ENCODE measurements at regions not wholly inside any gene's neighbourhood (a gene's known extent, or its start where the extent isn't known, plus 50 kb on each side); places are given as distances from the start of the nearest gene placed in this dataset.

DNA sequence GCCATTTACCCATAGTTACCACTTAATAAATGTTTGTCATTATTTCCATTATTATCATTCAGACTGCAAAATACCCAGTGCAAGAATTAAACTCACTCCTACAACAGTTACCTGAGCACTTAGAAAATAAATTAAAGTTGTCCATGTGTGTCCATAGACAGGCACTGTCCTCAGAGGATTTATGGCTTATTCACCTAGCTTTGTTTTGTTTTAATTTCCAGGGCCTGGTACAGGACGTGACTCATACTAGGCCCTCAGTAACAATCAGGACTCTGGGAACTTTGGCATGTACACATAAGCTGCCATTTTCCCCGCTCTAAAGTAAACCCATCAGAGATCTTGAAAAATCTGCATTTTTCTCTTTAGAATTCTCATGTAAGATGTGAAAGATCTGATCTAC is 458.5 kb upstream of the ARRDC4 start:
- TF ChIP-seq YY1 (IDR thresholded peaks at IDR 0.05; ENCODE audit: insufficient read depth, insufficient read length) (no peak), ZNF274 (IDR thresholded peaks at IDR 0.05; ENCODE audit: low read depth, low read length) (no peak), SUZ12 (IDR thresholded peaks at IDR 0.05; ENCODE audit: extremely low read depth, insufficient read depth, insufficient read length) (no peak)
- Histone ChIP-seq H3K4me1 (ENCODE audit: insufficient read depth, insufficient read length) (no peaks in the 10 kb centered on the region), H3K9me3 (ENCODE audit: insufficient read depth, low read length) (no peaks in the 10 kb centered on the region), H3K4me3 (ENCODE audit: insufficient read length, low read depth) (no peak overlapping the region), H3K9ac (ENCODE audit: insufficient read length, low read depth) (no peak overlapping the region), H3K27me3 (ENCODE audit: insufficient read depth, insufficient read length) (no peaks in the 10 kb centered on the region), H3K36me3 (ENCODE audit: insufficient read depth, insufficient read length, low read length) (no peaks in the 10 kb centered on the region)
- no peak for DNase-seq (ENCODE audit: low read depth, low spot score)

DNA sequence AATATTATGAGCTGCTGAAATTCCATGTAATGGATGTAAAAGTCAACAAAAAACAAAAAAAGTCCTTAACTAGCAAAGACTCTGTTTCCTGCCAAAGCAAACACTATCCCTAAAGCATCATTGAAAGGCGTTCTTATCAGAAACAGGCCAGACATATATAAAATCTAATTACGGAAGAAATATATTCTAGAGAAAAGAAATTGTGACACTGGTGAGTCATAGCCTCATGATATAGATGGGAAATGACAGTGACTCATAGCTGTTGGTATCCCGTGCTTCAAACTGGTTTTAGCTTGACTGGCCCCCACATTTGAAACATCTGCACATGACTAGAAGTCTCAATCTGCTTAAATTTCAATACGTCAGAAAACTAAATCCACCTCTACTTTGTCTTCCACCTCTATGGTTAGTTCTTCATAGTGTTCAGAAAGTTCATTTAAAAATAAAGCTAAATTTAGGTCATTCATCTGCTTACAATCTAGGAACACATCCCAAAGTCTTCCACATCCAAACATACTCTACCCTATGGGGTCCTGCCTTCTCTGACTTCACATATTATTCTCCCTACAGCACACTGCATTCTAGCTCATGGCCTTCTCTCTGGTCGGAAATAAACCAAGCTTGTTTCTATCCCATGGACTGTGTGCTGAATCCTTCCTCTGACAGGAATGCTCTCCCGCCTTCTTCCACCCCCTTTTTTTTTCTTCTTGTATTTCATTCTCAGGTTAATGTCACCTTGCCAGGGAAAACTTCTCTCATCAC is 456.3 kb upstream of the ARRDC4 start:
- no peak for TF ChIP-seq SUZ12 (IDR thresholded peaks at IDR 0.05; ENCODE audit: extremely low read depth, insufficient read depth, insufficient read length)
- TF ChIP-seq ZNF274 (IDR thresholded peaks at IDR 0.05; ENCODE audit: low read depth, low read length), result no peak
- TF ChIP-seq YY1 (IDR thresholded peaks at IDR 0.05; ENCODE audit: insufficient read depth, insufficient read length), result no peak
- Histone ChIP-seq H3K4me1 (ENCODE audit: insufficient read depth, insufficient read length) (no peaks in the 10 kb centered on the region), H3K4me3 (ENCODE audit: insufficient read length, low read depth) (no peak overlapping the region), H3K36me3 (ENCODE audit: insufficient read depth, insufficient read length, low read length) (no peaks in the 10 kb centered on the region), H3K9ac (ENCODE audit: insufficient read length, low read depth) (no peak overlapping the region), H3K9me3 (ENCODE audit: insufficient read depth, low read length) (no peaks in the 10 kb centered on the region), H3K27me3 (ENCODE audit: insufficient read depth, insufficient read length) (no peaks in the 10 kb centered on the region)
- no peak for DNase-seq (ENCODE audit: low read depth, low spot score)

- H3K9me3 ChIP-seq (ENCODE audit: insufficient read depth, low read length), result no peaks in the 10 kb centered on the region
- H3K9ac ChIP-seq (ENCODE audit: insufficient read length, low read depth), result no peak overlapping the region
- H3K4me1 ChIP-seq (ENCODE audit: insufficient read depth, insufficient read length), result no peaks in the 10 kb centered on the region
- no peaks in the 10 kb centered on the region for H3K27me3 ChIP-seq (ENCODE audit: insufficient read depth, insufficient read length)
- H3K4me3 ChIP-seq (ENCODE audit: insufficient read length, low read depth), result no peak overlapping the region
- no peak for TF ChIP-seq YY1 (IDR thresholded peaks at IDR 0.05; ENCODE audit: insufficient read depth, insufficient read length)
- no peak for TF ChIP-seq SUZ12 (IDR thresholded peaks at IDR 0.05; ENCODE audit: extremely low read depth, insufficient read depth, insufficient read length)
- TF ChIP-seq ZNF274 (IDR thresholded peaks at IDR 0.05; ENCODE audit: low read depth, low read length), result no peak
- no peak for DNase-seq (ENCODE audit: low read depth, low spot score)
- H3K36me3 ChIP-seq (ENCODE audit: insufficient read depth, insufficient read length, low read length), result no peaks in the 10 kb centered on the region
Observed at GRCh38 chr15:97517737-97518136, 442.8 kb upstream of the ARRDC4 start.

GRCh38 chr15:97520689-97521088 is 439.8 kb upstream of the ARRDC4 start:
- TF ChIP-seq ZNF274 (IDR thresholded peaks at IDR 0.05; ENCODE audit: low read depth, low read length) (no peak), SUZ12 (IDR thresholded peaks at IDR 0.05; ENCODE audit: extremely low read depth, insufficient read depth, insufficient read length) (no peak), YY1 (IDR thresholded peaks at IDR 0.05; ENCODE audit: insufficient read depth, insufficient read length) (no peak)
- DNase-seq (ENCODE audit: low read depth, low spot score), result no peak
- H3K4me3 ChIP-seq (ENCODE audit: insufficient read length, low read depth), result no peak overlapping the region
- H3K4me1 ChIP-seq (ENCODE audit: insufficient read depth, insufficient read length), result no peaks in the 10 kb centered on the region
- H3K27me3 ChIP-seq (ENCODE audit: insufficient read depth, insufficient read length), result no peaks in the 10 kb centered on the region
- H3K9ac ChIP-seq (ENCODE audit: insufficient read length, low read depth), result no peak overlapping the region
- H3K9me3 ChIP-seq (ENCODE audit: insufficient read depth, low read length), result no peaks in the 10 kb centered on the region
- H3K36me3 ChIP-seq (ENCODE audit: insufficient read depth, insufficient read length, low read length), result no peaks in the 10 kb centered on the region

GRCh38 chr15:97521381-97522285 is 438.9 kb upstream of the ARRDC4 start:
- no peaks in the 10 kb centered on the region for H3K36me3 ChIP-seq (ENCODE audit: insufficient read depth, insufficient read length, low read length)
- no peak overlapping the region for H3K9ac ChIP-seq (ENCODE audit: insufficient read length, low read depth)
- no peak for DNase-seq (ENCODE audit: low read depth, low spot score)
- H3K27me3 ChIP-seq (ENCODE audit: insufficient read depth, insufficient read length), result no peaks in the 10 kb centered on the region
- H3K4me1 ChIP-seq (ENCODE audit: insufficient read depth, insufficient read length), result no peaks in the 10 kb centered on the region
- H3K4me3 ChIP-seq (ENCODE audit: insufficient read length, low read depth), result no peak overlapping the region
- no peaks in the 10 kb centered on the region for H3K9me3 ChIP-seq (ENCODE audit: insufficient read depth, low read length)
- TF ChIP-seq YY1 (IDR thresholded peaks at IDR 0.05; ENCODE audit: insufficient read depth, insufficient read length) (no peak), ZNF274 (IDR thresholded peaks at IDR 0.05; ENCODE audit: low read depth, low read length) (no peak), SUZ12 (IDR thresholded peaks at IDR 0.05; ENCODE audit: extremely low read depth, insufficient read depth, insufficient read length) (no peak)

- H3K9ac ChIP-seq (ENCODE audit: insufficient read length, low read depth), result no peak overlapping the region
- H3K36me3 ChIP-seq (ENCODE audit: insufficient read depth, insufficient read length, low read length), result no peaks in the 10 kb centered on the region
- no peak for DNase-seq (ENCODE audit: low read depth, low spot score)
- H3K9me3 ChIP-seq (ENCODE audit: insufficient read depth, low read length), result no peaks in the 10 kb centered on the region
- no peak overlapping the region for H3K4me3 ChIP-seq (ENCODE audit: insufficient read length, low read depth)
- H3K4me1 ChIP-seq (ENCODE audit: insufficient read depth, insufficient read length), result no peaks in the 10 kb centered on the region
- H3K27me3 ChIP-seq (ENCODE audit: insufficient read depth, insufficient read length), result no peaks in the 10 kb centered on the region
- no peak for TF ChIP-seq ZNF274 (IDR thresholded peaks at IDR 0.05; ENCODE audit: low read depth, low read length)
- no peak for TF ChIP-seq YY1 (IDR thresholded peaks at IDR 0.05; ENCODE audit: insufficient read depth, insufficient read length)
- no peak for TF ChIP-seq SUZ12 (IDR thresholded peaks at IDR 0.05; ENCODE audit: extremely low read depth, insufficient read depth, insufficient read length)
Observed at GRCh38 chr15:97522347-97522746, 438.2 kb upstream of the ARRDC4 start.

GRCh38 chr15:97525809-97526208 is 434.7 kb upstream of the ARRDC4 start:
- H3K9ac ChIP-seq (ENCODE audit: insufficient read length, low read depth), result no peak overlapping the region
- no peaks in the 10 kb centered on the region for H3K9me3 ChIP-seq (ENCODE audit: insufficient read depth, low read length)

More at GRCh38 chr15:97525809-97526208, 434.7 kb upstream of the ARRDC4 start:
- H3K36me3 ChIP-seq (ENCODE audit: insufficient read depth, insufficient read length, low read length), result no peaks in the 10 kb centered on the region
- no peak overlapping the region for H3K4me3 ChIP-seq (ENCODE audit: insufficient read length, low read depth)
- H3K27me3 ChIP-seq (ENCODE audit: insufficient read depth, insufficient read length), result no peaks in the 10 kb centered on the region
- H3K4me1 ChIP-seq (ENCODE audit: insufficient read depth, insufficient read length), result no peaks in the 10 kb centered on the region
- TF ChIP-seq SUZ12 (IDR thresholded peaks at IDR 0.05; ENCODE audit: extremely low read depth, insufficient read depth, insufficient read length) (no peak), ZNF274 (IDR thresholded peaks at IDR 0.05; ENCODE audit: low read depth, low read length) (no peak), YY1 (IDR thresholded peaks at IDR 0.05; ENCODE audit: insufficient read depth, insufficient read length) (no peak)
- DNase-seq (ENCODE audit: low read depth, low spot score), result no peak
